ENCODE measurements at regions not wholly inside any gene's neighbourhood (a gene's known extent, or its start where the extent isn't known, plus 50 kb on each side); places are given as distances from the start of the nearest gene placed in this dataset.

- DNase-seq: no peak
- H3K4me3 ChIP-seq (ENCODE audit: insufficient read depth, low read depth, low read length): no peak overlapping the region
- H3K36me3 ChIP-seq (replicated peaks; ENCODE audit: control insufficient read depth, insufficient read depth, low read length): no peaks in the 10 kb centered on the region
- H3K27me3 ChIP-seq (ENCODE audit: control insufficient read depth, insufficient read depth, low read length): no peaks in the 10 kb centered on the region
Measured at GRCh38 chr11:110812086-110812733, 100.0 kb upstream of the ARHGAP20 start.

GRCh38 chr11:110809417-110810199, 97.4 kb upstream of the ARHGAP20 start:
- H3K36me3 ChIP-seq (replicated peaks; ENCODE audit: control insufficient read depth, insufficient read depth, low read length): no peaks in the 10 kb centered on the region
- H3K4me3 ChIP-seq (ENCODE audit: insufficient read depth, low read depth, low read length): no peak overlapping the region
- no peak for DNase-seq
- no peaks in the 10 kb centered on the region for H3K27me3 ChIP-seq (ENCODE audit: control insufficient read depth, insufficient read depth, low read length)

- no peaks in the 10 kb centered on the region for H3K36me3 ChIP-seq (replicated peaks; ENCODE audit: control insufficient read depth, insufficient read depth, low read length)
- H3K4me3 ChIP-seq (ENCODE audit: insufficient read depth, low read depth, low read length): no peak overlapping the region
- H3K27me3 ChIP-seq (ENCODE audit: control insufficient read depth, insufficient read depth, low read length): no peaks in the 10 kb centered on the region
- no peak for DNase-seq
Measured at GRCh38 chr11:110808248-110808647, 96.0 kb upstream of the ARHGAP20 start.

- Histone ChIP-seq H3K27me3 (ENCODE audit: control insufficient read depth, insufficient read depth, low read length) (no peaks in the 10 kb centered on the region), H3K4me3 (ENCODE audit: insufficient read depth, low read depth, low read length) (no peak overlapping the region)
- DNase-seq: no peak
Measured at GRCh38 chr11:110807801-110808200, 95.6 kb upstream of the ARHGAP20 start.

GRCh38 chr11:110805756-110806155, 93.5 kb upstream of the ARHGAP20 start:
- DNase-seq: no peak

More at GRCh38 chr11:110807801-110808200, 95.6 kb upstream of the ARHGAP20 start:
- H3K36me3 ChIP-seq (replicated peaks; ENCODE audit: control insufficient read depth, insufficient read depth, low read length): no peaks in the 10 kb centered on the region

GRCh38 chr11:110802162-110802561, 89.9 kb upstream of the ARHGAP20 start:
- H3K4me3 ChIP-seq (ENCODE audit: insufficient read depth, low read depth, low read length): no peak overlapping the region
- no peak for DNase-seq

More at GRCh38 chr11:110805756-110806155, 93.5 kb upstream of the ARHGAP20 start:
- Histone ChIP-seq H3K4me3 (ENCODE audit: insufficient read depth, low read depth, low read length) (no peak overlapping the region), H3K36me3 (replicated peaks; ENCODE audit: control insufficient read depth, insufficient read depth, low read length) (no peaks in the 10 kb centered on the region), H3K27me3 (ENCODE audit: control insufficient read depth, insufficient read depth, low read length) (no peaks in the 10 kb centered on the region)

GRCh38 chr11:110801328-110801727, 89.1 kb upstream of the ARHGAP20 start:
- H3K27me3 ChIP-seq (ENCODE audit: control insufficient read depth, insufficient read depth, low read length): no peaks in the 10 kb centered on the region
- no peak overlapping the region for H3K4me3 ChIP-seq (ENCODE audit: insufficient read depth, low read depth, low read length)
- H3K36me3 ChIP-seq (replicated peaks; ENCODE audit: control insufficient read depth, insufficient read depth, low read length): no peaks in the 10 kb centered on the region
- no peak for DNase-seq

More at GRCh38 chr11:110802162-110802561, 89.9 kb upstream of the ARHGAP20 start:
- no peaks in the 10 kb centered on the region for H3K36me3 ChIP-seq (replicated peaks; ENCODE audit: control insufficient read depth, insufficient read depth, low read length)
- H3K27me3 ChIP-seq (ENCODE audit: control insufficient read depth, insufficient read depth, low read length): no peaks in the 10 kb centered on the region

GRCh38 chr11:110798201-110798900, 86.1 kb upstream of the ARHGAP20 start:
- DNase-seq: no peak
- no peaks in the 10 kb centered on the region for H3K27me3 ChIP-seq (ENCODE audit: control insufficient read depth, insufficient read depth, low read length)

GRCh38 chr11:110797453-110797852, 85.2 kb upstream of the ARHGAP20 start:
- no peak overlapping the region for H3K4me3 ChIP-seq (ENCODE audit: insufficient read depth, low read depth, low read length)
- H3K36me3 ChIP-seq (replicated peaks; ENCODE audit: control insufficient read depth, insufficient read depth, low read length): no peaks in the 10 kb centered on the region
- no peaks in the 10 kb centered on the region for H3K27me3 ChIP-seq (ENCODE audit: control insufficient read depth, insufficient read depth, low read length)
- no peak for DNase-seq

More at GRCh38 chr11:110798201-110798900, 86.1 kb upstream of the ARHGAP20 start:
- H3K4me3 ChIP-seq (ENCODE audit: insufficient read depth, low read depth, low read length): no peak overlapping the region
- no peaks in the 10 kb centered on the region for H3K36me3 ChIP-seq (replicated peaks; ENCODE audit: control insufficient read depth, insufficient read depth, low read length)

GRCh38 chr11:110795112-110795624, 82.9 kb upstream of the ARHGAP20 start:
- no peaks in the 10 kb centered on the region for H3K36me3 ChIP-seq (replicated peaks; ENCODE audit: control insufficient read depth, insufficient read depth, low read length)
- H3K27me3 ChIP-seq (ENCODE audit: control insufficient read depth, insufficient read depth, low read length): no peaks in the 10 kb centered on the region
- DNase-seq: no peak
- H3K4me3 ChIP-seq (ENCODE audit: insufficient read depth, low read depth, low read length): no peak overlapping the region

- Histone ChIP-seq H3K27me3 (ENCODE audit: control insufficient read depth, insufficient read depth, low read length) (no peaks in the 10 kb centered on the region), H3K36me3 (replicated peaks; ENCODE audit: control insufficient read depth, insufficient read depth, low read length) (no peaks in the 10 kb centered on the region), H3K4me3 (ENCODE audit: insufficient read depth, low read depth, low read length) (no peak overlapping the region)
- peak; percentile 6 for DNase-seq
Measured at GRCh38 chr11:110793556-110793955, 81.3 kb upstream of the ARHGAP20 start.

- Histone ChIP-seq H3K36me3 (replicated peaks; ENCODE audit: control insufficient read depth, insufficient read depth, low read length) (no peaks in the 10 kb centered on the region), H3K4me3 (ENCODE audit: insufficient read depth, low read depth, low read length) (no peak overlapping the region), H3K27me3 (ENCODE audit: control insufficient read depth, insufficient read depth, low read length) (no peaks in the 10 kb centered on the region)
- no peak for DNase-seq
Measured at GRCh38 chr11:110791621-110792020, 79.4 kb upstream of the ARHGAP20 start.

GRCh38 chr11:110787680-110788079, 75.4 kb upstream of the ARHGAP20 start:
- Histone ChIP-seq H3K27me3 (ENCODE audit: control insufficient read depth, insufficient read depth, low read length) (no peaks in the 10 kb centered on the region), H3K36me3 (replicated peaks; ENCODE audit: control insufficient read depth, insufficient read depth, low read length) (no peaks in the 10 kb centered on the region), H3K4me3 (ENCODE audit: insufficient read depth, low read depth, low read length) (no peak overlapping the region)
- DNase-seq: no peak

- DNase-seq: no peak
- no peak overlapping the region for H3K4me3 ChIP-seq (ENCODE audit: insufficient read depth, low read depth, low read length)
- no peaks in the 10 kb centered on the region for H3K36me3 ChIP-seq (replicated peaks; ENCODE audit: control insufficient read depth, insufficient read depth, low read length)
- H3K27me3 ChIP-seq (ENCODE audit: control insufficient read depth, insufficient read depth, low read length): no peaks in the 10 kb centered on the region
Measured at GRCh38 chr11:110786226-110786902, 74.1 kb upstream of the ARHGAP20 start.

All from H7 (cell line).